H9 (cell line): ENCODE measurements at regions not wholly inside any gene's neighbourhood (a gene's known extent, or its start where the extent isn't known, plus 50 kb on each side); places are given as distances from the start of the nearest gene placed in this dataset.

ENCODE experiments used
- DNase-seq: peaks from one replicate; pipeline ENCODE4 v3.0.0-alpha.2; 2017
- H2AFZ ChIP-seq: one replicate; pipeline ENCODE4 v1.6.1; 2013; ENCODE audit warnings: mild to moderate bottlenecking, low read length, control low read depth, moderate library complexity
- H2AK5ac ChIP-seq: 2 replicates; pipeline ENCODE4 v1.6.1; 2013; ENCODE audit warnings: low read length, control low read depth, mixed read lengths; ENCODE audit not compliant: insufficient read length
- H2BK120ac ChIP-seq: one replicate; pipeline ENCODE4 v1.6.1; 2013; ENCODE audit warnings: low read depth, mild to moderate bottlenecking, low read length, control low read depth, inconsistent platforms; ENCODE audit not compliant: poor library complexity, severe bottlenecking
- H2BK12ac ChIP-seq: 2 replicates; pipeline ENCODE4 v1.6.1; 2013; ENCODE audit warnings: low read length, control low read depth, mixed read lengths, low read depth; ENCODE audit not compliant: insufficient read length
- H2BK15ac ChIP-seq: 2 replicates; pipeline ENCODE4 v1.6.1; 2013; ENCODE audit warnings: low read depth, low read length, control low read depth
- H2BK20ac ChIP-seq: one replicate; pipeline ENCODE4 v1.6.1; 2013; ENCODE audit warnings: low read depth, mild to moderate bottlenecking, low read length, control low read depth, inconsistent platforms; ENCODE audit not compliant: poor library complexity, severe bottlenecking
- H2BK5ac ChIP-seq: 2 replicates; pipeline ENCODE4 v1.6.1; 2013; ENCODE audit warnings: low read length, control low read depth, mixed read lengths; ENCODE audit not compliant: insufficient read length
- H3K14ac ChIP-seq: 2 replicates; pipeline ENCODE4 v1.6.1; 2013; ENCODE audit warnings: low read length, control low read depth; ENCODE audit not compliant: insufficient read depth
- H3K18ac ChIP-seq: 2 replicates; pipeline ENCODE4 v1.6.1; 2013; ENCODE audit warnings: low read depth, mild to moderate bottlenecking, mixed read lengths, low read length, control low read depth; ENCODE audit not compliant: insufficient read length
- H3K23ac ChIP-seq: 2 replicates; pipeline ENCODE4 v1.6.1; 2013; ENCODE audit warnings: low read length, control low read depth, mixed read lengths, low read depth; ENCODE audit not compliant: insufficient read length
- H3K23me2 ChIP-seq: 2 replicates; pipeline ENCODE4 v1.6.1; 2013; ENCODE audit warnings: low read depth, mild to moderate bottlenecking, mixed read lengths, low read length, control low read depth; ENCODE audit not compliant: insufficient read length, poor library complexity, severe bottlenecking
- H3K27ac ChIP-seq: 2 replicates; pipeline ENCODE4 v1.5.1; 2013; ENCODE audit warnings: low read length, control low read depth, mixed read lengths, low read depth; ENCODE audit not compliant: insufficient read length
- H3K27me3 ChIP-seq: 2 replicates; pipeline ENCODE4 v1.6.1; 2013; ENCODE audit warnings: low read length, control low read depth, inconsistent platforms; ENCODE audit not compliant: insufficient read depth
- H3K4ac ChIP-seq: 2 replicates; pipeline ENCODE4 v1.6.1; 2013; ENCODE audit warnings: low read depth, mild to moderate bottlenecking, control low read depth, inconsistent platforms, low read length, moderate library complexity
- H3K4me1 ChIP-seq: 2 replicates; pipeline ENCODE4 v1.6.1; 2013; ENCODE audit warnings: low read length, control low read depth, inconsistent platforms; ENCODE audit not compliant: insufficient read depth
- H3K4me2 ChIP-seq: 2 replicates; pipeline ENCODE4 v1.6.1; 2013; ENCODE audit warnings: low read length, control low read depth, mixed read lengths; ENCODE audit not compliant: insufficient read length, insufficient read depth
- H3K56ac ChIP-seq: 2 replicates; pipeline ENCODE4 v1.6.1; 2013; ENCODE audit warnings: low read depth, mild to moderate bottlenecking, mixed read lengths, low read length, control low read depth; ENCODE audit not compliant: insufficient read length
- H3K79me1 ChIP-seq: 2 replicates; pipeline ENCODE4 v1.6.1; 2013; ENCODE audit warnings: low read depth, mild to moderate bottlenecking, moderate library complexity, low read length, control low read depth, inconsistent platforms; ENCODE audit not compliant: insufficient read depth, poor library complexity, severe bottlenecking
- H3K79me2 ChIP-seq: 2 replicates; pipeline ENCODE4 v1.6.1; 2013; ENCODE audit warnings: low read length, control low read depth, inconsistent platforms; ENCODE audit not compliant: insufficient read depth
- H3K9ac ChIP-seq: 2 replicates; pipeline ENCODE4 v1.6.1; 2013; ENCODE audit warnings: low read length, control low read depth, mixed read lengths; ENCODE audit not compliant: insufficient read length; ENCODE audit errors: extremely low read depth
- H3K9me3 ChIP-seq: one replicate; pipeline ENCODE4 v1.6.1; 2013; ENCODE audit warnings: low read depth, low read length, inconsistent platforms; ENCODE audit not compliant: control insufficient read depth
- H3T11ph ChIP-seq: one replicate; pipeline ENCODE4 v1.6.1; 2013; ENCODE audit warnings: mild to moderate bottlenecking, low read length, control low read depth, inconsistent platforms
- H4K20me1 ChIP-seq: one replicate; pipeline ENCODE4 v1.6.1; 2013; ENCODE audit not compliant: control insufficient read depth, insufficient read length, insufficient read depth
- H4K5ac ChIP-seq: 2 replicates; pipeline ENCODE4 v1.6.1; 2013; ENCODE audit warnings: low read depth, mild to moderate bottlenecking, mixed read lengths, low read length, control low read depth; ENCODE audit not compliant: insufficient read length
- H4K8ac ChIP-seq: replicated peaks from 2 replicates; pipeline ENCODE4 v1.6.1; 2013; ENCODE audit warnings: low read length, control low read depth, mixed read lengths, low read depth; ENCODE audit not compliant: insufficient read length
- H4K91ac ChIP-seq: 2 replicates; pipeline ENCODE4 v1.6.1; 2013; ENCODE audit warnings: low read depth, mild to moderate bottlenecking, moderate library complexity, mixed read lengths, low read length, control low read depth; ENCODE audit not compliant: insufficient read length
- H3K27ac Mint-ChIP-seq, 3 experiments: 2 replicates in 2 of 3; 3 replicates in 1 of 3; pipeline ENCODE4 v1.8.0; 2020 to 2021; ENCODE audit warnings: mixed read lengths in 3 of 3, mild to moderate bottlenecking in 1 of 3, moderate library complexity in 1 of 3
- H3K27me3 Mint-ChIP-seq: 2 replicates; pipeline ENCODE4 v1.8.0; 2021; ENCODE audit warnings: low read depth, mild to moderate bottlenecking, moderate library complexity, mixed read lengths
- H3K36me3 Mint-ChIP-seq, 3 experiments: 2 replicates in 2 of 3; 3 replicates in 1 of 3; pipeline ENCODE4 v1.8.0; 2020 to 2021; ENCODE audit warnings: low read depth in 3 of 3, mixed read lengths in 3 of 3; ENCODE audit not compliant: insufficient read depth in 1 of 3
- H3K4me1 Mint-ChIP-seq, 2 experiments: 2 replicates each; pipeline ENCODE4 v1.8.0; 2020; ENCODE audit warnings: mixed read lengths in 2 of 2
- H3K4me3 Mint-ChIP-seq, 2 experiments: 2 replicates in 1 of 2; 3 replicates in 1 of 2; pipeline ENCODE4 v1.8.0; 2020 to 2021; ENCODE audit warnings: mild to moderate bottlenecking in 2 of 2, mixed read lengths in 2 of 2, moderate library complexity in 1 of 2
- H3K9me3 Mint-ChIP-seq, 2 experiments: 2 replicates in 1 of 2; 3 replicates in 1 of 2; pipeline ENCODE4 v1.8.0; 2020; ENCODE audit warnings: mild to moderate bottlenecking in 2 of 2, mixed read lengths in 2 of 2, moderate library complexity in 1 of 2
- CTCF ChIP-seq: fragments of 200-600 bp; sonication (generic); conservative IDR thresholded peaks from 3 replicates; pipeline ENCODE4 v1.8.0; 2021; ENCODE audit warnings: antibody characterized with exemption, mild to moderate bottlenecking
- WGBS: extraction: QIAGEN DNeasy Blood & Tissue Kit; methylation state at CpG from one replicate; pipeline ENCODE4 v1.1.7; 2013; ENCODE audit warnings: missing lambda C conversion rate, low lambda C conversion rate, mixed read lengths; ENCODE audit not compliant: insufficient read length; ENCODE audit errors: extremely low coverage; 5-methylcytosine and 5-hydroxymethylcytosine counted together

- Histone ChIP-seq H2AFZ (no peak overlapping the region), H2AK5ac (no peak overlapping the region), H3T11ph (no peak overlapping the region), H3K4me1 (no peaks in the 10 kb centered on the region), H2BK20ac (no peak overlapping the region), H3K79me2 (no peaks in the 10 kb centered on the region), H3K27ac (no peak overlapping the region), H3K56ac (no peak overlapping the region), H3K79me1 (no peaks in the 10 kb centered on the region), H2BK15ac (no peak overlapping the region), H4K20me1 (no peaks in the 10 kb centered on the region), H3K27me3 (no peaks in the 10 kb centered on the region), H3K23me2 (no peaks in the 10 kb centered on the region), H2BK12ac (no peak overlapping the region), H3K4me2 (no peak overlapping the region), H4K5ac (no peak overlapping the region), H3K14ac (no peak overlapping the region), H4K8ac (no peak overlapping the region), H3K4ac (no peak overlapping the region), H4K91ac (no peak overlapping the region), H2BK5ac (no peak overlapping the region), H2BK120ac (no peak overlapping the region), H3K9ac (no peak overlapping the region), H3K9me3 (no peaks in the 10 kb centered on the region), H3K18ac (no peak overlapping the region), H3K23ac (no peak overlapping the region)
- Mint-ChIP-seq H3K4me3 (no peak overlapping the region), H3K9me3 (no peaks in the 10 kb centered on the region), H3K4me1 (peaks cover 18 to 27% of the 10 kb centered on the region in 2 experiments), H3K27me3 (peaks cover 10% of the 10 kb centered on the region), H3K27ac (no peak overlapping the region), H3K36me3 (no peaks in the 10 kb centered on the region)
- TF ChIP-seq CTCF = no peak
- WGBS = no CpG with 5 or more reads among the region's 5 CpGs
- no peak for DNase-seq
These were observed 208.3 kb upstream of the SHH start for GRCh38 chr7:156020566-156020965.
